GM12878 (cell line): ENCODE measurements at regions not wholly inside any gene's neighbourhood (a gene's known extent, or its start where the extent isn't known, plus 50 kb on each side); places are given as distances from the start of the nearest gene placed in this dataset.

Source experiments
- POLR2AphosphoS5 ChIP-seq: IDR thresholded peaks from 2 replicates; pipeline ENCODE4 v1.6.1; 2011; ENCODE audit warnings: mild to moderate bottlenecking, low read length, inconsistent platforms
- REST ChIP-seq: IDR thresholded peaks from 2 replicates; pipeline ENCODE4 v1.6.1; 2012; ENCODE audit warnings: mild to moderate bottlenecking, low read depth, low read length
- SPI1 ChIP-seq: IDR thresholded peaks from 2 replicates; pipeline ENCODE4 v1.6.1; 2011; ENCODE audit warnings: low read depth, mild to moderate bottlenecking, low read length, moderate library complexity, borderline replicate concordance; ENCODE audit not compliant: insufficient read depth
- USF1 ChIP-seq: IDR thresholded peaks from 2 replicates; pipeline ENCODE4 v1.6.1; 2011; ENCODE audit warnings: borderline replicate concordance, low read depth, mild to moderate bottlenecking, moderate library complexity, mixed read lengths, low read length; ENCODE audit not compliant: insufficient read depth; ENCODE audit errors: extremely low read length

GRCh38 chr1:96865731-96866685 lies 144.4 kb downstream of the PTBP2 start:
- TF ChIP-seq SPI1: no peak
- TF ChIP-seq POLR2AphosphoS5: no peak
- no peak for TF ChIP-seq REST
- TF ChIP-seq USF1: no peak
